ENCODE measurements at regions not wholly inside any gene's neighbourhood (a gene's known extent, or its start where the extent isn't known, plus 50 kb on each side); places are given as distances from the start of the nearest gene placed in this dataset.

GRCh38 chr4:53932796-53933610 lies 131.4 kb downstream of the CHIC2 start:
- no peaks in the 10 kb centered on the region for H3K9me3 ChIP-seq (ENCODE audit: control insufficient read depth, low read depth, low read length)
- no peak overlapping the region for H3K4me3 ChIP-seq (ENCODE audit: low read length)
- H3K27me3 ChIP-seq (ENCODE audit: control insufficient read depth, insufficient read depth, low read length) = peaks cover 6% of the 10 kb centered on the region
- H3K27ac ChIP-seq (ENCODE audit: low read length) = no peak overlapping the region
- no peaks in the 10 kb centered on the region for H3K36me3 ChIP-seq (ENCODE audit: control insufficient read depth, low read depth, low read length)
- H3K9ac ChIP-seq (ENCODE audit: low read length) = no peak overlapping the region
- no peaks in the 10 kb centered on the region for H3K4me1 ChIP-seq (ENCODE audit: control insufficient read depth, low read depth, low read length)

- H3K9ac ChIP-seq (ENCODE audit: low read length) = no peak overlapping the region
- H3K36me3 ChIP-seq (ENCODE audit: control insufficient read depth, low read depth, low read length) = no peaks in the 10 kb centered on the region
- H3K4me1 ChIP-seq (ENCODE audit: control insufficient read depth, low read depth, low read length) = no peaks in the 10 kb centered on the region
- no peaks in the 10 kb centered on the region for H3K9me3 ChIP-seq (ENCODE audit: control insufficient read depth, low read depth, low read length)
- H3K4me3 ChIP-seq (ENCODE audit: low read length) = no peak overlapping the region
- H3K27ac ChIP-seq (ENCODE audit: low read length) = no peak overlapping the region
- peaks cover 6% of the 10 kb centered on the region for H3K27me3 ChIP-seq (ENCODE audit: control insufficient read depth, insufficient read depth, low read length)
These were observed 132.9 kb downstream of the CHIC2 start for GRCh38 chr4:53931461-53931961.

GRCh38 chr4:53929955-53930798 lies 134.2 kb downstream of the CHIC2 start:
- H3K27me3 ChIP-seq (ENCODE audit: control insufficient read depth, insufficient read depth, low read length) = peaks cover 6% of the 10 kb centered on the region
- no peak overlapping the region for H3K4me3 ChIP-seq (ENCODE audit: low read length)
- H3K9me3 ChIP-seq (ENCODE audit: control insufficient read depth, low read depth, low read length) = no peaks in the 10 kb centered on the region
- no peak overlapping the region for H3K9ac ChIP-seq (ENCODE audit: low read length)
- H3K27ac ChIP-seq (ENCODE audit: low read length) = no peak overlapping the region
- no peaks in the 10 kb centered on the region for H3K36me3 ChIP-seq (ENCODE audit: control insufficient read depth, low read depth, low read length)
- no peaks in the 10 kb centered on the region for H3K4me1 ChIP-seq (ENCODE audit: control insufficient read depth, low read depth, low read length)

GRCh38 chr4:53929311-53929710 lies 135.1 kb downstream of the CHIC2 start:
- Histone ChIP-seq H3K9me3 (ENCODE audit: control insufficient read depth, low read depth, low read length) (no peaks in the 10 kb centered on the region), H3K27me3 (ENCODE audit: control insufficient read depth, insufficient read depth, low read length) (peaks cover 6% of the 10 kb centered on the region), H3K4me3 (ENCODE audit: low read length) (no peak overlapping the region), H3K27ac (ENCODE audit: low read length) (no peak overlapping the region), H3K9ac (ENCODE audit: low read length) (no peak overlapping the region), H3K36me3 (ENCODE audit: control insufficient read depth, low read depth, low read length) (no peaks in the 10 kb centered on the region), H3K4me1 (ENCODE audit: control insufficient read depth, low read depth, low read length) (no peaks in the 10 kb centered on the region)

GRCh38 chr4:53928825-53929224 lies 135.6 kb downstream of the CHIC2 start:
- no peak overlapping the region for H3K27ac ChIP-seq (ENCODE audit: low read length)

GRCh38 chr4:53925050-53925605 lies 139.3 kb downstream of the CHIC2 start:
- no peak overlapping the region for H3K4me3 ChIP-seq (ENCODE audit: low read length)
- H3K36me3 ChIP-seq (ENCODE audit: control insufficient read depth, low read depth, low read length) = no peaks in the 10 kb centered on the region
- H3K9ac ChIP-seq (ENCODE audit: low read length) = no peak overlapping the region
- peaks cover 6% of the 10 kb centered on the region for H3K27me3 ChIP-seq (ENCODE audit: control insufficient read depth, insufficient read depth, low read length)
- H3K9me3 ChIP-seq (ENCODE audit: control insufficient read depth, low read depth, low read length) = no peaks in the 10 kb centered on the region
- H3K27ac ChIP-seq (ENCODE audit: low read length) = no peak overlapping the region
- H3K4me1 ChIP-seq (ENCODE audit: control insufficient read depth, low read depth, low read length) = peaks cover 3% of the 10 kb centered on the region

More at GRCh38 chr4:53928825-53929224, 135.6 kb downstream of the CHIC2 start:
- H3K36me3 ChIP-seq (ENCODE audit: control insufficient read depth, low read depth, low read length) = no peaks in the 10 kb centered on the region
- H3K4me3 ChIP-seq (ENCODE audit: low read length) = no peak overlapping the region
- no peak overlapping the region for H3K9ac ChIP-seq (ENCODE audit: low read length)
- H3K4me1 ChIP-seq (ENCODE audit: control insufficient read depth, low read depth, low read length) = peaks cover 3% of the 10 kb centered on the region
- H3K27me3 ChIP-seq (ENCODE audit: control insufficient read depth, insufficient read depth, low read length) = peaks cover 6% of the 10 kb centered on the region
- no peaks in the 10 kb centered on the region for H3K9me3 ChIP-seq (ENCODE audit: control insufficient read depth, low read depth, low read length)

- peaks cover 3% of the 10 kb centered on the region for H3K27me3 ChIP-seq (ENCODE audit: control insufficient read depth, insufficient read depth, low read length)
- H3K4me3 ChIP-seq (ENCODE audit: low read length) = no peak overlapping the region
- no peaks in the 10 kb centered on the region for H3K36me3 ChIP-seq (ENCODE audit: control insufficient read depth, low read depth, low read length)
- H3K4me1 ChIP-seq (ENCODE audit: control insufficient read depth, low read depth, low read length) = peaks cover 3% of the 10 kb centered on the region
- H3K27ac ChIP-seq (ENCODE audit: low read length) = no peak overlapping the region
- no peak overlapping the region for H3K9ac ChIP-seq (ENCODE audit: low read length)
- no peaks in the 10 kb centered on the region for H3K9me3 ChIP-seq (ENCODE audit: control insufficient read depth, low read depth, low read length)
These were observed 139.9 kb downstream of the CHIC2 start for GRCh38 chr4:53924333-53925049.

- Histone ChIP-seq H3K4me3 (ENCODE audit: low read length) (no peak overlapping the region), H3K27me3 (ENCODE audit: control insufficient read depth, insufficient read depth, low read length) (no peaks in the 10 kb centered on the region), H3K36me3 (ENCODE audit: control insufficient read depth, low read depth, low read length) (no peaks in the 10 kb centered on the region), H3K4me1 (ENCODE audit: control insufficient read depth, low read depth, low read length) (peaks cover 3% of the 10 kb centered on the region), H3K9ac (ENCODE audit: low read length) (no peak overlapping the region), H3K9me3 (ENCODE audit: control insufficient read depth, low read depth, low read length) (no peaks in the 10 kb centered on the region), H3K27ac (ENCODE audit: low read length) (no peak overlapping the region)
These were observed 140.5 kb downstream of the CHIC2 start for GRCh38 chr4:53923921-53924320.

GRCh38 chr4:53921856-53922255 lies 142.5 kb downstream of the CHIC2 start:
- no peaks in the 10 kb centered on the region for H3K36me3 ChIP-seq (ENCODE audit: control insufficient read depth, low read depth, low read length)
- H3K9ac ChIP-seq (ENCODE audit: low read length) = no peak overlapping the region
- peaks cover 3% of the 10 kb centered on the region for H3K4me1 ChIP-seq (ENCODE audit: control insufficient read depth, low read depth, low read length)
- no peaks in the 10 kb centered on the region for H3K27me3 ChIP-seq (ENCODE audit: control insufficient read depth, insufficient read depth, low read length)
- no peak overlapping the region for H3K27ac ChIP-seq (ENCODE audit: low read length)
- H3K9me3 ChIP-seq (ENCODE audit: control insufficient read depth, low read depth, low read length) = no peaks in the 10 kb centered on the region
- no peak overlapping the region for H3K4me3 ChIP-seq (ENCODE audit: low read length)

GRCh38 chr4:53920883-53921282 lies 143.5 kb downstream of the CHIC2 start:
- H3K4me1 ChIP-seq (ENCODE audit: control insufficient read depth, low read depth, low read length) = peaks cover 3% of the 10 kb centered on the region
- no peaks in the 10 kb centered on the region for H3K27me3 ChIP-seq (ENCODE audit: control insufficient read depth, insufficient read depth, low read length)
- H3K36me3 ChIP-seq (ENCODE audit: control insufficient read depth, low read depth, low read length) = no peaks in the 10 kb centered on the region
- no peaks in the 10 kb centered on the region for H3K9me3 ChIP-seq (ENCODE audit: control insufficient read depth, low read depth, low read length)
- H3K4me3 ChIP-seq (ENCODE audit: low read length) = no peak overlapping the region
- no peak overlapping the region for H3K9ac ChIP-seq (ENCODE audit: low read length)
- H3K27ac ChIP-seq (ENCODE audit: low read length) = no peak overlapping the region

- Histone ChIP-seq H3K27me3 (ENCODE audit: control insufficient read depth, insufficient read depth, low read length) (no peaks in the 10 kb centered on the region), H3K4me1 (ENCODE audit: control insufficient read depth, low read depth, low read length) (peaks cover 3% of the 10 kb centered on the region), H3K9ac (ENCODE audit: low read length) (no peak overlapping the region), H3K36me3 (ENCODE audit: control insufficient read depth, low read depth, low read length) (no peaks in the 10 kb centered on the region), H3K9me3 (ENCODE audit: control insufficient read depth, low read depth, low read length) (no peaks in the 10 kb centered on the region), H3K27ac (ENCODE audit: low read length) (no peak overlapping the region), H3K4me3 (ENCODE audit: low read length) (no peak overlapping the region)
These were observed 144.3 kb downstream of the CHIC2 start for GRCh38 chr4:53920116-53920515.

Measured in iPS-18a (cell line).